Gastrocnemius medialis (tissue), 4 donors: ENCODE measurements at regions not wholly inside any gene's neighbourhood (a gene's known extent, or its start where the extent isn't known, plus 50 kb on each side); places are given as distances from the start of the nearest gene placed in this dataset.

Experiments
- POLR2A ChIP-seq, 2 donors: fragments of 450-650 bp; IDR thresholded peaks; one replicate each; pipeline ENCODE4 v1.6.1; 2017; ENCODE audit warnings: antibody characterized with exemption in 2 of 2, mild to moderate bottlenecking in 2 of 2, moderate library complexity in 2 of 2
- TF ChIP-seq, protein P1 (sequence below), 5 experiments: fragments of 450-650 bp in 3 of 5; fragments of 200-600 bp in 2 of 5; sonication (generic) in 2 of 5; IDR thresholded peaks in 4 of 5; conservative IDR thresholded peaks in 1 of 5; 1 replicate in 4 of 5; 2 replicates in 1 of 5; pipeline ENCODE4 v1.5.1; 2016 to 2019; ENCODE audit warnings: antibody characterized with exemption in 5 of 5, mild to moderate bottlenecking in 3 of 5, moderate library complexity in 3 of 5

DNA sequence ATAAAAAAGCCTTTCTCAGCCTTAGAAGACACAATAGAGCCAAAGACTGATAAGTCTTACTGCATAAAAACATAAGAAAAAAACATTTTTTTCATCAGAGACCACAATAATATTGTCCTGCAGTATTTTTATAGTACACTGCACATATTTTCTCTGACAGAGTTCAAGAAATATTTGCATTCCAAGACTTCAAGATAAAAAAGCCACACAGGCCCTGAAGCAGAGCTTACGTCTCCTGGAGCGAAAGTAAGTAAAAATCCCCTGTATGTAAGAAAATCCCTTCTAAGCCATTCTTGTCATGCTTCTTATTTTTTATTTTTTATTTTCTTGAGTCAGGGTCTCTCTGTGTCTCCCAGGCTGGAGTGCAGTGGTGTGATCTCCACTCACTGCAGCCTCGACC is 755.9 kb downstream of the LIG4 start:
- TF ChIP-seq, protein P1, sequence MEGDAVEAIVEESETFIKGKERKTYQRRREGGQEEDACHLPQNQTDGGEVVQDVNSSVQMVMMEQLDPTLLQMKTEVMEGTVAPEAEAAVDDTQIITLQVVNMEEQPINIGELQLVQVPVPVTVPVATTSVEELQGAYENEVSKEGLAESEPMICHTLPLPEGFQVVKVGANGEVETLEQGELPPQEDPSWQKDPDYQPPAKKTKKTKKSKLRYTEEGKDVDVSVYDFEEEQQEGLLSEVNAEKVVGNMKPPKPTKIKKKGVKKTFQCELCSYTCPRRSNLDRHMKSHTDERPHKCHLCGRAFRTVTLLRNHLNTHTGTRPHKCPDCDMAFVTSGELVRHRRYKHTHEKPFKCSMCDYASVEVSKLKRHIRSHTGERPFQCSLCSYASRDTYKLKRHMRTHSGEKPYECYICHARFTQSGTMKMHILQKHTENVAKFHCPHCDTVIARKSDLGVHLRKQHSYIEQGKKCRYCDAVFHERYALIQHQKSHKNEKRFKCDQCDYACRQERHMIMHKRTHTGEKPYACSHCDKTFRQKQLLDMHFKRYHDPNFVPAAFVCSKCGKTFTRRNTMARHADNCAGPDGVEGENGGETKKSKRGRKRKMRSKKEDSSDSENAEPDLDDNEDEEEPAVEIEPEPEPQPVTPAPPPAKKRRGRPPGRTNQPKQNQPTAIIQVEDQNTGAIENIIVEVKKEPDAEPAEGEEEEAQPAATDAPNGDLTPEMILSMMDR (IDR thresholded peaks at IDR 0.05 in 4 of 5, conservative IDR thresholded peaks at IDR 0.05 in 1 of 5) = no peak
- no peak for TF ChIP-seq POLR2A (IDR thresholded peaks at IDR 0.05)
